ENCODE measurements at regions not wholly inside any gene's neighbourhood (a gene's known extent, or its start where the extent isn't known, plus 50 kb on each side); places are given as distances from the start of the nearest gene placed in this dataset.
"Not testable (repeated sequence)": the region's sequence is repeated elsewhere in the genome, so short reads cannot be mapped to it uniquely, and the experiment has no call there.

DNA sequence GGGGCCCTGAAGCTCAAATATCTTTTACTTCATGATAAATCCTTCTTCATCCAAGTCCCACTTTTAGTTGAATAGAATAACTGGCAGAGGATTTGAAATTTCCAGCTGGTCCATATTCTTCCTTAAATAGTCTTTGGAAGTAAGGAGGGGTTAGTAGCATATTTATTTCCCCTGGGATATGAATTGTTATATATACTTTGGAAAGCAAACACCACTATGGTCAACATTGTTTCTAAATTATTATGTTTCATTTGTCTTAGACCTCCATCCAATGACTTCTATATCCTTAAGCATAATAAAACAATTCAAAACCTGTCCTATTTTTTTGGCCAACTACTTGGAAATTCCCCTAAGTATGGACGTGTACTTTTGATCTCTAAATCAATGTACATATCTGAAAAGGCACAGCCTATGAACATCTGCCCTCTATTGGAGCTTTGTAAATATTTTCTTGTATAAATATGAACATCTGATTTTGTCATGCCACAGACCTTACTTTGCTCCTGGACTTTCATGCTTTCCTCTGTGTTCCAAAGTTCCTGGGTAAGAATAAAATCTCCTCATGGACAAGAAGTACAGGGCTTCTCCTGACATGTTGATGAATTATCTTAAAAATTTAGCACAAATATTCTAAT, 1212.0 kb downstream of the GALC start:
- no peak for DNase-seq (ENCODE audit: low read depth in 4 of 4, low spot score in 2 of 4)

DNA sequence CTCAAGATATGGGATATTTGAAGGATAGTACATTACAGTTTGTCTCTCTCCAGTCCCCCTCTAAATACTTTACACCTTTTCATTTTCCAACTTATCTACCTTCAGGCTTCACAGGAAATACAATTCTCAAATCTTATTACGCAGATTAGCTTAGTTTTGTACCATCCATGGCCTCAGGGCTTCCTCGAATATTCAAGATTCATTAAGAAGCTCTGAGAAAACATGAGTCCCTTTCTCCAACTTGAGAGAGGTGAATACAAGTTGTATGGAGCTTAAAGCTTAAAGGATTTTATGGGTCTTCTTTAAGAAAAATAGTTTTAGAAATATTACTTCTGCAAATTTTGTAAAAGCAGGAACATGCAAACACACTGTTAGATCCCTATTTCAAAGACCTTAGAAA, 1212.5 kb downstream of the GALC start:
- no peak for DNase-seq (ENCODE audit: low read depth in 4 of 4, low spot score in 2 of 4)

- no peak for DNase-seq (ENCODE audit: low read depth in 4 of 4, low spot score in 2 of 4)
Measured at GRCh38 chr14:86779416-86779815, 1213.6 kb downstream of the GALC start.

DNA sequence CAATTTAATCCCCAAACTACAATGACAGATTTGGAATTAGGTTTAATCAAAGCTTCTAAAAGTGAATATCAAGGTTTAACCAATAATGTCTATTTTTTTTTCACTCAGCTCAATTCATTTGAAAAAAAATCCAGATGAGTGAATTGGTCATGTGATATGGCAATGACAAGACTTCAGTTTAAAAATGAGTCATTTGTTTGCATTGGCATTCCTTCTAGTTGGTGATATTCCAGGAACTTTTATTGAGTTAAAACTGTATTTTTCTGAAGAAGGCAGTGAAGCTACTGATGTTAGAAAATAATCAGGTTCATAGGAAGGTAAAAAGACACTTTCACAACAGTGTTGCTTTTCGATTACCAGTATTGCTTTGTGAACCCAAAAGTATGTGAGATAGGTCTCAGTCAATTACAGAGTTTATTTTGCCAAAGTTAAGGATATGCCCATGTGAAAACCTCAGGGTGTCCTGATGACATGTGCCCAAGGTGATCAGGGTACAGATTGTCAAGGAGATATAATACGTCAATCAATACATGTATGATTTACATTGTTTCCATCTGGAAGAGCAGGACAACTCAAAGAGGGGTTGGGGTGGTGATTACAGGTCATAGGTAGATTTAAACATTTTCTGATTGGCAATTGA, 1214.9 kb downstream of the GALC start:
- no peak for DNase-seq (ENCODE audit: low read depth in 4 of 4, low spot score in 2 of 4)

- not testable (repeated sequence) for DNase-seq (ENCODE audit: low read depth in 4 of 4, low spot score in 2 of 4)
Measured at GRCh38 chr14:86775896-86776295, 1217.1 kb downstream of the GALC start.

DNA sequence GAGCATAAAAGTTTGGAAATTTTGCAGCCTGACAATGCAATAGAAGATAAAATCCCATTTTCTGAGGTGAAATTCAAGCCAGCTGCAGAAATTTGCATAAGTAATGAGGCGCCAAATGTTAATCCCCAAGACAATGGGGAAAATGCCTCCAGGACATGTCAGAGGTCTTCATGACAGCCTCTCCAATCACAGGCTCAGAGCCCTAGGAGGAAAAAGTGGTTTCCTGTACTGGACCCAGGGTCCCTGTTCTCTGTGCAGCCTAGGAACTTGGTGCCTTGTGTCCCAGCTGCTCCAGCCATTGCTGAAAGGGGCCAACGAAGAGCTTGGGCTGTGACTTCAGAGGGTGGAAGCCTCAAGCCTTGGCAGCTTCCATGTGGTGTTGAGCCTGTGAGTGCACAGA, 1218.1 kb downstream of the GALC start:
- no peak for DNase-seq (ENCODE audit: low read depth in 4 of 4, low spot score in 2 of 4)

DNA sequence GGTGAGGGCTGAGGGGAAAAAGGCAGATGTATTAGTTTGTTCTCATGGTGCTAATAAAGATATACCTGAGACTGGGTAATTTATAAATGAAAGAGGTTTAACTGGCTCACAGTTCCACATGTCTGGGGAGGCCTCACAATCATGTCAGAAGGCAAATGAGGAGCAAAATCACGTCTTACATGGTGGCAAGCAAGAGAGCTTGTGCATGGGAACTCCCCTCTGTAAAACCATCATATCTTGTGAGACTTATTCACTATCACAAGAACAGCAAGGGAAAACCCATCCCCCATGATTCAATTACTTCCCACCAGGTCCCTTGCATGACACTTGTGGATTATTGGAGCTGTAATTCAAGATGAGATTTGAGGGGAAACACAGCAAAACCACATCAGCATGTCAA, 1220.9 kb downstream of the GALC start:
- no peak for DNase-seq (ENCODE audit: low read depth in 4 of 4, low spot score in 2 of 4)

DNA sequence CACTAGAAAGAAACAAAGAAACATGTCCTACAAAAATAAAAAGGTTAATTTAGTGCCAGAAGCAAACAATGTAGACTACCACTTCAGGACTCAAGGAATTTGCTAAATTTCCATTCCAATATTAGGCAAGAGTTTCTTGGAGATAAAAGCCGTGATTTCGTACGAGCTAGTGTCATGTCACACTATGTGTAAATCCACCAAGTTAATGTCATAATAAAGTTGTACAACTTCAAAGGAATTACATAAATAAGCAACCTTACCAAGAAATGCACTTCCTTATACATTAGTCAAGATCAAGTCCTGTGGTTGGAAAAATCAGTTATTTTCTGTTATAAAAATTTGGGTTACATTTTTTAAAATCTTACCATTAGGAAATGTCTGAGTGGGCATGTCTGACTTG, 1222.8 kb downstream of the GALC start:
- DNase-seq (ENCODE audit: low read depth in 4 of 4, low spot score in 2 of 4): no peak

GRCh38 chr14:86766469-86766868, 1226.5 kb downstream of the GALC start:
- no peak for DNase-seq (ENCODE audit: low read depth in 4 of 4, low spot score in 2 of 4)

- no peak for DNase-seq (ENCODE audit: low read depth in 4 of 4, low spot score in 2 of 4)
Measured at GRCh38 chr14:86761611-86762010, 1231.4 kb downstream of the GALC start.

- no peak for DNase-seq (ENCODE audit: low read depth in 4 of 4, low spot score in 2 of 4)
Measured at GRCh38 chr14:86756521-86757190, 1226.7 kb downstream of the FLRT2 start.

DNA sequence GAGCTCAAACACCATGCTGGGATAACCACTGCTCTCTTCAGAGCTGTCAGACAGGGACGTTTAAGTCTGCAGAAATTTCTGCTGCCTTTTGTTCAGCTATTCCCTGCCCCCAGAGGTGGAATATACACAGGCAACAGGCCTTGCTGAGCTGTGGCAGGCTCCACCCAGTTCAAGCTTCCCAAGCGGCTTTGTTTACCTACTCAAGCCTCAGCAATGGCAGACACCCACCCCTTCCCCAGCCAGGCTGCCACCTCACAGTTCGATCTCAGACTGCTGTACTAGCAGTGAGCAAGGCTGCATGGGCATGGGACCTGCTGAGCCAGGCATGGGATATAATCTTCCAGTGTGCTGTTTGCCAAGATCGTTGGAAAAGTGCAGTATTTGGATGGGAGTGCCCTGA, 1220.5 kb downstream of the FLRT2 start:
- not testable (repeated sequence) for DNase-seq (ENCODE audit: low read depth in 4 of 4, low spot score in 2 of 4)

GRCh38 chr14:86739761-86740160, 1209.8 kb downstream of the FLRT2 start:
- DNase-seq (ENCODE audit: low read depth in 4 of 4, low spot score in 2 of 4): no peak

DNA sequence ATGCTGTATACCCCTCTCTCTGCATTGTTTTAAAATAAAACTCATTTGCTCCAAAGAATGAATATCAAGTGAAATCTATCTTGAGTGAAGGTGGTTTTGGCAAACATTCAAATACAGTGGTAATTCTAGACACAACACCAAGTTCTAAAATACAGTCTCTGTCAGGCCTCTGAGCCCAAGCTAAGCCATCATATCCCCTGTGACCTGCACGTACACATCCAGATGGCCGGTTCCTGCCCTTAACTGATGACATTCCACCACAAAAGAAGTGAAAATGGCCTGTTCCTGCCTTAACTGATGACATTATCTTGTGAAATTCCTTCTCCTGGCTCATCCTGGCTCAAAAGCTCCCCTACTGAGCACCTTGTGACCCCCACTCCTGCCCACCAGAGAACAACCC, 1201.5 kb downstream of the FLRT2 start:
- not testable (repeated sequence) for DNase-seq (ENCODE audit: low read depth in 4 of 4, low spot score in 2 of 4)

GRCh38 chr14:86723254-86723624, 1193.3 kb downstream of the FLRT2 start:
- no peak for DNase-seq (ENCODE audit: low read depth in 4 of 4, low spot score in 2 of 4)

DNA sequence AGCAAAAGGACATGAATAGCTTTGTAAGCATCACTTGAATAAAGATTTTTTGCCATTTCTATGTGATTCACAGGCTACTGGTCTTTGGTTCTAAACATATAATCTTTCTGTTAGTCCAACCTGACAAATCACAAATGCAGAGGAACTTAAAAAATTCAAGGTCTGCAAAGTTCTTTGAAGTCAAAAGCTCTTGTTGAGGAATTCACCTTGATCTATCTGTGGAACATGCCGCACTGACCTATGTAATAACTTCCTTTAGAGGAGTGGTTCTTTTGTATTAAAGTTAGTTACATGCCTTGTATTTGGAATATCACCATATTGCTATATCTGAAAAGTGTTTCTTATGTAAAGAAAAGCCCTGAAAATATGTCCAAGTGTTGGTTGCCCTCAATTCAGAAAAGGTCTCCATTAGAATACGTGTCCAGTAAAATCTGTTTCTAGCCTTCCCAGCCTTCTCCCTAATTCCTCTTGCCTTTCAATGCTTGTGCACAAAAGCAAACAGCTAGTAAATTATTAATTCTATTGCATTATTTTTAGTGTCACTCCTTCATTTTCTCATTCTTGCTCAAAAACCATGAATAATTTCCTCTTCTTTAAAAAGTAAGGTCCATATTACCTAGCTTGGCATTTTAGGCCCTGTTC, 1192.8 kb downstream of the FLRT2 start:
- DNase-seq (ENCODE audit: low read depth in 4 of 4, low spot score in 2 of 4): no peak

GRCh38 chr14:86714575-86714974, 1184.6 kb downstream of the FLRT2 start:
- no peak for DNase-seq (ENCODE audit: low read depth in 4 of 4, low spot score in 2 of 4)

DNA sequence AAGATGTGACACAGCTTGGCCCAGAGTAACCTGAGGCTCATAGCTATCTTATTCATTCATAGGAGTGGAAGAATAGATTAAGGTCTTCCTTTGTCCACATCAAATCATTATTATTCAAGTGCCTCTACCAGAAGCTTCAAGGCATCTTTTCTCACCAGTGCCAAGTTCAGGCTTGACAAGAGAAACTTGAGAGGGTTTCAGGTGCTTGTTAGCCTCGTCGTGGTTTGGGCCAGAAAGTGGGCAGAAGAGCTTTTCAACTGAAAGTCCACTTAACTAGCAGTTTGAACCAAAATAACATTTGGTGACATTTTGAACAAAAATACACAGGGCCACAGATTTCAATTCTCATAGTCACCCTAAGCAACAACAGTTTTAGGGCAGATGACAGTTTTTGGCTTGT, 1184.2 kb downstream of the FLRT2 start:
- DNase-seq (ENCODE audit: low read depth in 4 of 4, low spot score in 2 of 4): no peak

- DNase-seq (ENCODE audit: low read depth in 4 of 4, low spot score in 2 of 4): no peak
Measured at GRCh38 chr14:86712727-86713126, 1182.8 kb downstream of the FLRT2 start.

- DNase-seq (ENCODE audit: low read depth in 4 of 4, low spot score in 2 of 4): no peak
Measured at GRCh38 chr14:86712176-86712575, 1182.2 kb downstream of the FLRT2 start.

DNA sequence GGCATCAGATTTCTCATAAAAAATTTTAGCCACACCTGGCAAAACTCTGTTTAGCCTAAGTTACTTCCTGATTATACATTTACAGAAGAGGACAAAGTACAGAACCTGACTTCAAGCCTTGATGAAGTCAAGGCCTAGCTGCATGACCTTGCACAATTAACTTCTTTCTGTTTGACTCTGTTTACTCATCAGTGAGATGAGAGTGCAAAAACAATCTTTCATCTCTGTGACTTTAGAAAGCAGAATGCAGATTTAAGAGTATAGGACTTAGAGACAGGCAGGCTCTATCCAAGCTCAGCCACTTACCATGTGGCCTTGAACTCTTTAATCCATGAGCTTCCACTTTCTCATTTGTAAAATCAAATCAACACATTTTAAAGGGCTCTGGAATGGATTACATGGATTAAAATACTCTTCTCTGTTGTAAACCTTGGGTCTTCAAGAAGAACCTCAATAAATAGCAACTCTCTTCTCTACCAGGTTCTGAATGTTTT, 1178.9 kb downstream of the FLRT2 start:
- DNase-seq (ENCODE audit: low read depth in 4 of 4, low spot score in 2 of 4): no peak

GRCh38 chr14:86707071-86707470, 1177.1 kb downstream of the FLRT2 start:
- DNase-seq (ENCODE audit: low read depth in 4 of 4, low spot score in 2 of 4): no peak

All from left renal cortex interstitium (tissue), 4 donors.